Psoas muscle (tissue), 7 donors: ENCODE measurements at regions not wholly inside any gene's neighbourhood (a gene's known extent, or its start where the extent isn't known, plus 50 kb on each side); places are given as distances from the start of the nearest gene placed in this dataset.

Experiments
- ATAC-seq, 4 donors: fragments of 200-7000 bp; cut with Tn5 transposase; one replicate each; pipeline ENCODE4 v1.9.1; 2020; ENCODE audit warnings: moderate library complexity in 3 of 4, mild to moderate bottlenecking in 2 of 4
- DNase-seq, 2 donors: peaks; one replicate each; pipeline ENCODE4 v3.0.0-alpha.2; 2020
- H3K27ac ChIP-seq: fragments of 200-600 bp; one replicate; pipeline ENCODE4 v1.8.0; 2022
- H3K27me3 ChIP-seq, 3 donors: fragments of 200-600 bp in 1 of 3; one replicate each; pipeline versions ENCODE4 v1.6.1 to v1.8.0; 2013 to 2022; ENCODE audit warnings: low read length in 2 of 3, mild to moderate bottlenecking in 2 of 3, moderate library complexity in 1 of 3; ENCODE audit not compliant: insufficient read depth in 3 of 3
- H3K36me3 ChIP-seq, 2 donors: fragments of 200-600 bp in 1 of 2; one replicate each; pipeline versions ENCODE4 v1.6.1 to v1.8.0; 2013 to 2022; ENCODE audit warnings: low read depth in 1 of 2, mild to moderate bottlenecking in 1 of 2, moderate library complexity in 1 of 2; ENCODE audit not compliant: insufficient read depth in 1 of 2
- H3K4me1 ChIP-seq: fragments of 200-600 bp; one replicate; pipeline ENCODE4 v1.8.0; 2022
- H3K4me3 ChIP-seq: fragments of 200-600 bp; one replicate; pipeline ENCODE4 v1.8.0; 2022; ENCODE audit warnings: mild to moderate bottlenecking
- H3K9me3 ChIP-seq: fragments of 200-600 bp; one replicate; pipeline ENCODE4 v1.8.0; 2022
- CTCF ChIP-seq: fragments of 200-600 bp; IDR thresholded peaks from one replicate; pipeline ENCODE4 v1.8.0; 2022; ENCODE audit warnings: antibody characterized with exemption
- WGBS, 3 donors: extraction: QIAGEN DNeasy Blood & Tissue Kit; methylation state at CpG; one replicate each; pipeline versions ENCODE4 v1.1.6 to v1.1.7; 2013; 5-methylcytosine and 5-hydroxymethylcytosine counted together
- intact Hi-C, 2 donors: fragments of 100-400 bp; cut with DNase I; formaldehyde crosslinking; loops; one replicate each; pipeline versions ENCODE4 v1.11.0 to v1.14.2; 2022
- donor health status: healthy with polysubstance abuse.
- donor health status: DM: no; HTN: no; CAD: no; lungs with moderate emphysema.
- donor health status: Bipolar disorder and iron deficiency.
- donor health status: healthy.
- donor health status: DM: yes; HTN: yes; CAD: no.
- donor health status: DM: no; HTN: no; CAD: no.
- donor health status: DM: yes; HTN: yes; CAD: no.

GRCh38 chr14:42459171-42459685 lies 852.6 kb downstream of the LRFN5 start:
- intact Hi-C loops, result no loop called here
- H3K27ac ChIP-seq, result no peak overlapping the region
- no peaks in the 10 kb centered on the region for H3K27me3 ChIP-seq
- no peaks in the 10 kb centered on the region for H3K36me3 ChIP-seq
- H3K9me3 ChIP-seq, result no peaks in the 10 kb centered on the region
- no peak for TF ChIP-seq CTCF
- H3K4me3 ChIP-seq, result no peak overlapping the region
- 89 to 92% (median 92%) methylated on average over 3 of the region's 3 CpGs for WGBS, 3 donors
- ATAC-seq (no peak), DNase-seq (no peak)
- no peaks in the 10 kb centered on the region for H3K4me1 ChIP-seq

- ATAC-seq, result no peak
- no peak for DNase-seq
- Histone ChIP-seq H3K27ac (no peak overlapping the region), H3K9me3 (no peaks in the 10 kb centered on the region), H3K36me3 (no peaks in the 10 kb centered on the region), H3K4me1 (no peaks in the 10 kb centered on the region), H3K4me3 (no peak overlapping the region), H3K27me3 (no peaks in the 10 kb centered on the region)
- intact Hi-C loops, result no loop called here
- WGBS, 3 donors, result 79 to 82% (median 80%) methylated on average over 2 of the region's 2 CpGs
- no peak for TF ChIP-seq CTCF
Observed at GRCh38 chr14:42441615-42442014, 834.9 kb downstream of the LRFN5 start.

GRCh38 chr14:42437809-42438208 lies 831.1 kb downstream of the LRFN5 start:
- Histone ChIP-seq H3K4me3 (no peak overlapping the region), H3K9me3 (no peaks in the 10 kb centered on the region), H3K27me3 (no peaks in the 10 kb centered on the region), H3K27ac (no peak overlapping the region), H3K36me3 (no peaks in the 10 kb centered on the region), H3K4me1 (no peaks in the 10 kb centered on the region)
- TF ChIP-seq CTCF, result no peak
- DNase-seq (no peak), ATAC-seq (no peak)
- intact Hi-C loops, result no loop called here
- 85 to 89% (median 88%) methylated on average over 5 of the region's 5 CpGs for WGBS, 3 donors

GRCh38 chr14:42429401-42429800 lies 822.7 kb downstream of the LRFN5 start:
- ATAC-seq, result no peak
- WGBS, 3 donors, result 38 to 53% (median 49%) methylated on average over 2 of the region's 2 CpGs
- Histone ChIP-seq H3K4me3 (no peak overlapping the region), H3K9me3 (no peaks in the 10 kb centered on the region), H3K27ac (no peak overlapping the region), H3K36me3 (no peaks in the 10 kb centered on the region), H3K27me3 (no peaks in the 10 kb centered on the region), H3K4me1 (no peaks in the 10 kb centered on the region)
- TF ChIP-seq CTCF, result no peak
- intact Hi-C loops, result no loop called here
- DNase-seq, result no peak

GRCh38 chr14:42428996-42429395 lies 822.3 kb downstream of the LRFN5 start:
- Histone ChIP-seq H3K27ac (no peak overlapping the region), H3K27me3 (no peaks in the 10 kb centered on the region), H3K9me3 (no peaks in the 10 kb centered on the region), H3K4me1 (no peaks in the 10 kb centered on the region), H3K4me3 (no peak overlapping the region), H3K36me3 (no peaks in the 10 kb centered on the region)
- intact Hi-C loops, result no loop called here
- TF ChIP-seq CTCF, result no peak
- WGBS, 3 donors, result 10 to 18% (median 18%) methylated on average over 1 of the region's 1 CpG
- ATAC-seq, result no peak
- no peak for DNase-seq
